RWPE2 (cell line): ENCODE measurements at regions not wholly inside any gene's neighbourhood (a gene's known extent, or its start where the extent isn't known, plus 50 kb on each side); places are given as distances from the start of the nearest gene placed in this dataset.
"Not testable (repeated sequence)": the region's sequence is repeated elsewhere in the genome, so short reads cannot be mapped to it uniquely, and the experiment has no call there.

Experiments
- ATAC-seq: fragments of 200-7000 bp; cut with Tn5 transposase; 3 replicates; pipeline ENCODE4 v1.9.1; 2021; ENCODE audit warnings: low read depth
- DNase-seq: peaks from one replicate; pipeline ENCODE4 v3.0.0-alpha.2; 2020; ENCODE audit warnings: low spot score
- H3K27ac ChIP-seq: fragments of 450-650 bp; 2 replicates; pipeline ENCODE4 v1.5.1; 2017; ENCODE audit warnings: mild to moderate bottlenecking; ENCODE audit not compliant: poor library complexity, severe bottlenecking
- H3K27me3 ChIP-seq: fragments of 250-450 bp; sonication (Bioruptor Pico); 2 replicates; pipeline ENCODE4 v1.5.1; 2021; ENCODE audit warnings: mild to moderate bottlenecking, moderate library complexity; ENCODE audit not compliant: insufficient read depth, poor library complexity, severe bottlenecking
- H3K36me3 ChIP-seq: fragments of 250-450 bp; sonication (Bioruptor Pico); 2 replicates; pipeline ENCODE4 v1.5.1; 2020; ENCODE audit warnings: low read depth, mild to moderate bottlenecking, moderate library complexity
- H3K4me1 ChIP-seq: fragments of 250-450 bp; sonication (Bioruptor Pico); 2 replicates; pipeline ENCODE4 v1.5.1; 2021; ENCODE audit warnings: mild to moderate bottlenecking, moderate library complexity; ENCODE audit not compliant: insufficient read depth, poor library complexity, severe bottlenecking
- H3K4me3 ChIP-seq: fragments of 250-450 bp; sonication (Bioruptor Pico); 2 replicates; pipeline ENCODE4 v1.5.1; 2021; ENCODE audit warnings: mild to moderate bottlenecking, moderate library complexity; ENCODE audit not compliant: severe bottlenecking
- H3K9me3 ChIP-seq: fragments of 250-450 bp; sonication (Bioruptor Pico); 2 replicates; pipeline ENCODE4 v1.5.1; 2021; ENCODE audit warnings: mild to moderate bottlenecking, moderate library complexity; ENCODE audit not compliant: severe bottlenecking
- TF ChIP-seq, protein P1 (sequence below): fragments of 450-650 bp; IDR thresholded peaks from one replicate; pipeline ENCODE4 v1.5.1; 2017; ENCODE audit warnings: mild to moderate bottlenecking, moderate library complexity; ENCODE audit not compliant: poor library complexity, severe bottlenecking

DNA sequence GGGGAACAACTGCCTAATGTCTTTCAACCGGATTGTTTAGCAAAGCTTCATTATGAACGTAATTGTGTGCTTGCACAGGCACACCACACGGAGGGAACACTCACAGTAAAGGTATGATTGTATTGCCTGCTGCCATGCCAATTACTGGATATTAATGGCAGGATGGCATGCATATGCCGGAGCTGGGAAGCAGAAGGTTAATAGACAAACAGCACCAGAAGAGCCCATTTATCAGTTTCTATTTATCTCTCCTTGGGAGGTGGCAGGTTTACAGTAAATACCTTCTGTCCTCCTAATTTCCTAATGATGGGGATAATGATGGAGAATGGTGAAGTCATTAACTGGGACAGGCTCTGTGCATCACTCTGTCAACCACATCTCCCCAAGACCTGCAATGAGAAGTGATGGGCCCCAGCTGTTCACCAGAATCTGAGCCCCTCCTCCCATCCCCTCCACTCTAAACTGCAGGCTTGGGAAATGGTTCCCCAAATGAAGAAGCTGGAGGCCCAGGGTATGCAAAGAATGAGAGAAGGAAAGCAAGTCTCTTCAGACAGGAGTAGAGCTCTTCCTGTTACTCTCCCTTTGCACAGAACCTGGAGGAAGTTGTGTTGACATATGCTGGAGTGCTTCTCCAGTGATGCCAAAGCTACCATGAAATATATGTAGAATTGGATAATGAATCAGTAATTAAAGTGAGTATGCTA lies 160.8 kb downstream of the NAA11 start:
- ATAC-seq (no peak), DNase-seq (no peak)
- Histone ChIP-seq H3K4me1 (no peaks in the 10 kb centered on the region), H3K27me3 (no peaks in the 10 kb centered on the region), H3K4me3 (no peak overlapping the region), H3K27ac (no peak overlapping the region), H3K9me3 (no peaks in the 10 kb centered on the region), H3K36me3 (no peaks in the 10 kb centered on the region)
- TF ChIP-seq, protein P1, sequence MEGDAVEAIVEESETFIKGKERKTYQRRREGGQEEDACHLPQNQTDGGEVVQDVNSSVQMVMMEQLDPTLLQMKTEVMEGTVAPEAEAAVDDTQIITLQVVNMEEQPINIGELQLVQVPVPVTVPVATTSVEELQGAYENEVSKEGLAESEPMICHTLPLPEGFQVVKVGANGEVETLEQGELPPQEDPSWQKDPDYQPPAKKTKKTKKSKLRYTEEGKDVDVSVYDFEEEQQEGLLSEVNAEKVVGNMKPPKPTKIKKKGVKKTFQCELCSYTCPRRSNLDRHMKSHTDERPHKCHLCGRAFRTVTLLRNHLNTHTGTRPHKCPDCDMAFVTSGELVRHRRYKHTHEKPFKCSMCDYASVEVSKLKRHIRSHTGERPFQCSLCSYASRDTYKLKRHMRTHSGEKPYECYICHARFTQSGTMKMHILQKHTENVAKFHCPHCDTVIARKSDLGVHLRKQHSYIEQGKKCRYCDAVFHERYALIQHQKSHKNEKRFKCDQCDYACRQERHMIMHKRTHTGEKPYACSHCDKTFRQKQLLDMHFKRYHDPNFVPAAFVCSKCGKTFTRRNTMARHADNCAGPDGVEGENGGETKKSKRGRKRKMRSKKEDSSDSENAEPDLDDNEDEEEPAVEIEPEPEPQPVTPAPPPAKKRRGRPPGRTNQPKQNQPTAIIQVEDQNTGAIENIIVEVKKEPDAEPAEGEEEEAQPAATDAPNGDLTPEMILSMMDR, result no peak

DNA sequence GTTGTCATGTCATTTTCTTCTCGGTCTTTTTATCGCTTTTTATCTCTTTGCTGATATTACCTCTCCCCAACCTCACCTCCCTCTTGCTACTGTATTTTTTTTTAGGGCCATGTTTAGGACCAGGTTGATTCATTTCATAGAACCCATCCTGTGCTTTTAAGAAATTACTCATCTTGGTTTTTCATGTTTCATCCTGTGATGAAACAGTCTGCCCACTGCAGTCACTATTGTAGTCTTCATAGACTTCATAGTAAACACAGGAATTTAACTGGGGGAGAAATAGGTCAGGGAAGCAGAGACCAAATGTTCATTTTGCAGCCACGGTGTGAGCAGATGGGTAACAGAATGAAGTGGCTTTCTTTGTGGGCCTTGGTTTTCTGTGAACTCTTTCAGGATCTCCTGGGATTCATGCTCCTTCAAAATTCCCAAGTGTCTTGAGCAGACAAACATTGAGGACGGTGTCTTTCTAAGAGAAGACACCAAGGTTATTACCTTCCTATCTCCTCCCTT lies 161.8 kb downstream of the NAA11 start:
- no peaks in the 10 kb centered on the region for H3K27me3 ChIP-seq
- H3K4me1 ChIP-seq, result no peaks in the 10 kb centered on the region
- ATAC-seq, result no peak
- TF ChIP-seq, protein P1, result no peak
- no peaks in the 10 kb centered on the region for H3K9me3 ChIP-seq
- H3K36me3 ChIP-seq, result no peaks in the 10 kb centered on the region
- no peak for DNase-seq
- no peak overlapping the region for H3K27ac ChIP-seq
- no peak overlapping the region for H3K4me3 ChIP-seq

DNA sequence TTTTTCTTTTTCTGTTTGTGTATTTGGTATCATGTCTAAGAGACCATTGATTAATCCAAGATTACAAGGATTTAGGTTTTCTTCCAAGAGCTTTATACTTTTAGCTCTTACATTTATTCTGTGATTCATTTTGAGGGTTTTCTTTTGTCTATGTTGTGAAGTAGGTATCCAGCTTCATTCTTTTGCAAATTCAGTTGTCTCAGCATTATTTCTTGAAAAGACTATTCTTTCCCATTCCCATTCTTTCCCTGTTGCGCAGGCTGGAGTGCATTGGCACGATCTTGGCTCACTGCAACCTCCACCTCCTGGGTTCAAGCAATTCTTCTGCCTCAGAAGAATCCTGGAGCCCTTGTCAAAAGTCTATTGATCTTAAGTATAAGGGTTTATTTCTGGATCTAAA lies 164.9 kb downstream of the NAA11 start:
- DNase-seq, result no peak
- no peaks in the 10 kb centered on the region for H3K27me3 ChIP-seq
- H3K36me3 ChIP-seq, result no peaks in the 10 kb centered on the region
- H3K4me1 ChIP-seq, result no peaks in the 10 kb centered on the region
- H3K27ac ChIP-seq, result no peak overlapping the region
- TF ChIP-seq, protein P1, result no peak
- no peaks in the 10 kb centered on the region for H3K9me3 ChIP-seq
- H3K4me3 ChIP-seq, result no peak overlapping the region
- no peak for ATAC-seq

DNA sequence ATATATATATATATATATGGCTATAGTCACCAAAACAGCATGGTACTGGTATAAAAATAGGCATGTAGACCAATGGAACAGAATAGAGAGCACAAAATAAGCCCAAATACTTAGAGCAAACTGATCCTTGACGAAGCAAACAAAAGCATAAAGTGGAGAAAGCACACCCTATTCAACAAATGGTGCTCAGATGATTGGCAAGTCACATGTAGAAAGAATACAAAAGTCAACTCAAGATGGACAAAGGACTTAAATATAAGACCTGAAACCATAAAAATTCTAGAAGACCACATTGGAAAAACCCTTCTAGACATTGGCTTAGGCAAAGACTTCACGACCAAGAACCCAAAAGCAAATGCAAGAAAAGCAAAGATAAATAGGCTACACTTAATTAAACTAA lies 167.2 kb downstream of the NAA11 start:
- H3K36me3 ChIP-seq, H3K9me3 ChIP-seq, H3K27me3 ChIP-seq, H3K4me1 ChIP-seq, H3K4me3 ChIP-seq, DNase-seq, H3K27ac ChIP-seq, ATAC-seq: not testable (repeated sequence)

DNA sequence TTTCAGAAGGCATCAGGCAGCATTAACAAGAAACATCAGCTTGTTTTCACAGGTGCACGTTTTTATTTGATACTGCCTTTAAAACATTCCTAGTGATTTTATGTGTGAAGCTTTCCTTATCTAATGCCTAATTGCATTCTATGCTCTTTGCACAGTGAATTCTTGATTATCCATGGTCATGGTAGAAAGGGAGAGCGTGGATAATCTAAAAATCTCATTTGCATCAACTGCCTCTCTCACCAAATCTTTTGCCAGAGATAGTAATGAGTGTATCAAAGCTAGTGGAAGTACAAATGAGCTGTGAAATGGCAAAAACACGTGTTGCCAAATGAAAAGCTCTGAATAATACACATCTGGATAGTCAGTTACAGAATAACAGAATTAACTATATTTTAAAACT lies 170.5 kb downstream of the NAA11 start:
- no peak for DNase-seq
- TF ChIP-seq, protein P1, result no peak
- no peaks in the 10 kb centered on the region for H3K36me3 ChIP-seq

More for the DNA sequence above, 170.5 kb downstream of the NAA11 start:
- H3K4me1 ChIP-seq, result no peaks in the 10 kb centered on the region
- H3K4me3 ChIP-seq, result no peak overlapping the region
- H3K27me3 ChIP-seq, result no peaks in the 10 kb centered on the region
- no peak overlapping the region for H3K27ac ChIP-seq
- no peaks in the 10 kb centered on the region for H3K9me3 ChIP-seq
- ATAC-seq, result no peak
